HCT116 (cell line): ENCODE measurements at regions not wholly inside any gene's neighbourhood (a gene's known extent, or its start where the extent isn't known, plus 50 kb on each side); places are given as distances from the start of the nearest gene placed in this dataset.

Source experiments
- ATAC-seq: fragments of 200-7000 bp; cut with Tn5 transposase; 2 replicates; pipeline ENCODE4 v1.9.1; 2020; ENCODE audit warnings: mild to moderate bottlenecking, moderate library complexity
- BruUV-seq: library from RNA; stranded (reverse); fragments of 400-500 nt; replicated peaks from 2 replicates; lab custom pipeline; 2021; lab: Mats Ljungman, UMichigan
- CTCF ChIA-PET: fragments of 300-600 bp; sonication (Branson Sonifier 250); formaldehyde crosslinking; loops from one replicate; lab custom pipeline; 2021; ENCODE audit warnings: antibody characterized with exemption; lab: Charles Lee
- POLR2A ChIA-PET: fragments of 300-600, 350-600 bp; sonication (Branson Sonifier 250); formaldehyde crosslinking; loops from one replicate; lab custom pipeline; 2021; ENCODE audit warnings: antibody characterized with exemption; lab: Charles Lee
- RAD21 ChIA-PET, 2 experiments: fragments of 300-600 bp; sonication (Branson Sonifier 250); formaldehyde crosslinking; loops; one replicate each; lab custom pipeline; 2023; ENCODE audit warnings: low total read pairs in 2 of 2; ENCODE audit not compliant: uncharacterized antibody in 2 of 2, unreplicated experiment in 2 of 2, low non-redundant PET in 1 of 2; lab: Charles Lee
- DNase-seq: peaks from one replicate; pipeline ENCODE4 v3.0.0-alpha.2; 2010; ENCODE audit warnings: low read depth, low spot score
- H2AFZ ChIP-seq: fragments of 200-600 bp; shearing (Covaris generic), sonication (generic); 2 replicates; pipeline ENCODE4 v1.6.1; 2017; ENCODE audit warnings: low read depth, mixed run types, mixed read lengths, antibody characterized with exemption, low read length; ENCODE audit not compliant: poor library complexity, severe bottlenecking
- H3K27ac ChIP-seq: 2 replicates; pipeline ENCODE4 v1.5.1; 2012; ENCODE audit warnings: low read depth, low read length
- H3K27me3 ChIP-seq: fragments of 200-600 bp; sonication (generic); 2 replicates; pipeline ENCODE4 v1.6.1; 2016; ENCODE audit warnings: mixed run types, low read length, mixed read lengths; ENCODE audit not compliant: insufficient read depth
- H3K36me3 ChIP-seq, 2 experiments: fragments of 200-500 bp in 1 of 2; fragments of 200-600 bp in 1 of 2; sonication (Bioruptor generic) in 1 of 2; sonication (generic) in 1 of 2; 2 replicates each; pipeline versions ENCODE4 v1.5.1 to v1.6.1; 2014 to 2016; ENCODE audit warnings: low read length in 2 of 2, inconsistent platforms in 1 of 2, mixed read lengths in 1 of 2, mixed run types in 1 of 2; ENCODE audit not compliant: insufficient read depth in 2 of 2, control insufficient read depth in 1 of 2
- H3K4me1 ChIP-seq, 2 experiments: fragments of 200-600 bp in 1 of 2; sonication (generic) in 1 of 2; 2 replicates each; pipeline versions ENCODE4 v1.5.1 to v1.6.1; 2012 to 2017; ENCODE audit warnings: low read length in 2 of 2, inconsistent platforms in 1 of 2, mild to moderate bottlenecking in 1 of 2, mixed read lengths in 1 of 2, mixed run types in 1 of 2, moderate library complexity in 1 of 2; ENCODE audit not compliant: insufficient read depth in 2 of 2, control insufficient read depth in 1 of 2
- H3K4me2 ChIP-seq: fragments of 200-600 bp; sonication (generic); 2 replicates; pipeline ENCODE4 v1.6.1; 2017; ENCODE audit warnings: mixed run types, low read length, mixed read lengths
- H3K4me3 ChIP-seq, 2 experiments: fragments of 200-600 bp in 1 of 2; sonication (generic) in 1 of 2; replicated peaks in 1 of 2; 2 replicates each; pipeline ENCODE4 v1.5.1; 2011 to 2016; ENCODE audit warnings: low read length in 2 of 2, control low read depth in 1 of 2, low read depth in 1 of 2, mild to moderate bottlenecking in 1 of 2, mixed read lengths in 1 of 2, mixed run types in 1 of 2
- H3K79me2 ChIP-seq: fragments of 200-600 bp; sonication (generic); 2 replicates; pipeline ENCODE4 v1.6.1; 2017; ENCODE audit warnings: mild to moderate bottlenecking, mixed run types, low read length, moderate library complexity, mixed read lengths; ENCODE audit not compliant: insufficient read depth
- H3K9ac ChIP-seq: fragments of 200-600 bp; sonication (generic); 2 replicates; pipeline ENCODE4 v1.6.1; 2016; ENCODE audit warnings: low read length, mixed read lengths
- H3K9me2 ChIP-seq: fragments of 200-600 bp; sonication (generic), shearing (Covaris generic); 2 replicates; pipeline ENCODE4 v1.6.1; 2017; ENCODE audit warnings: mixed run types, mild to moderate bottlenecking, moderate library complexity; ENCODE audit not compliant: insufficient read depth
- H3K9me3 ChIP-seq, 2 experiments: fragments of 200-500 bp in 1 of 2; fragments of 200-600 bp in 1 of 2; sonication (Bioruptor generic) in 1 of 2; sonication (generic) in 1 of 2; 2 replicates each; pipeline ENCODE4 v1.6.1; 2014 to 2017; ENCODE audit warnings: low read length in 2 of 2, mixed read lengths in 2 of 2, inconsistent platforms in 1 of 2, low read depth in 1 of 2, mild to moderate bottlenecking in 1 of 2, mixed run types in 1 of 2, moderate library complexity in 1 of 2; ENCODE audit not compliant: control insufficient read depth in 1 of 2, insufficient read depth in 1 of 2
- H4K20me1 ChIP-seq: fragments of 200-600 bp; sonication (generic), shearing (Covaris generic); 2 replicates; pipeline ENCODE4 v1.6.1; 2017; ENCODE audit warnings: mixed run types, mild to moderate bottlenecking, moderate library complexity; ENCODE audit not compliant: insufficient read depth
- RAD21 ChIP-seq: IDR thresholded peaks from 2 replicates; pipeline ENCODE4 v1.6.1; 2012; ENCODE audit warnings: low read depth, mild to moderate bottlenecking
- YY1 ChIP-seq: IDR thresholded peaks from 2 replicates; pipeline ENCODE4 v1.6.1; 2011; ENCODE audit warnings: low read length, low read depth, moderate library complexity, mild to moderate bottlenecking; ENCODE audit not compliant: insufficient replicate concordance; ENCODE audit errors: extremely low read depth
- intact Hi-C: fragments of 100-400 bp; cut with micrococcal nuclease; formaldehyde crosslinking; loops from 2 replicates; pipeline ENCODE4 v1.10.0; 2022
- TF ChIP-seq, protein P1 (sequence below): IDR thresholded peaks from 2 replicates; pipeline ENCODE4 v1.6.1; 2012
- TF ChIP-seq, protein P2 (sequence below), 3 experiments: fragments of 200-600 bp in 1 of 3; sonication (generic) in 1 of 3; IDR thresholded peaks in 2 of 3; conservative IDR thresholded peaks in 1 of 3; 2 replicates each; pipeline ENCODE4 v1.5.1; 2012 to 2017; ENCODE audit warnings: low read depth in 2 of 3, low read length in 2 of 3, antibody characterized with exemption in 1 of 3, borderline replicate concordance in 1 of 3, control low read depth in 1 of 3, mild to moderate bottlenecking in 1 of 3, mixed read lengths in 1 of 3, mixed run types in 1 of 3, moderate library complexity in 1 of 3; ENCODE audit not compliant: insufficient read depth in 1 of 3

DNA sequence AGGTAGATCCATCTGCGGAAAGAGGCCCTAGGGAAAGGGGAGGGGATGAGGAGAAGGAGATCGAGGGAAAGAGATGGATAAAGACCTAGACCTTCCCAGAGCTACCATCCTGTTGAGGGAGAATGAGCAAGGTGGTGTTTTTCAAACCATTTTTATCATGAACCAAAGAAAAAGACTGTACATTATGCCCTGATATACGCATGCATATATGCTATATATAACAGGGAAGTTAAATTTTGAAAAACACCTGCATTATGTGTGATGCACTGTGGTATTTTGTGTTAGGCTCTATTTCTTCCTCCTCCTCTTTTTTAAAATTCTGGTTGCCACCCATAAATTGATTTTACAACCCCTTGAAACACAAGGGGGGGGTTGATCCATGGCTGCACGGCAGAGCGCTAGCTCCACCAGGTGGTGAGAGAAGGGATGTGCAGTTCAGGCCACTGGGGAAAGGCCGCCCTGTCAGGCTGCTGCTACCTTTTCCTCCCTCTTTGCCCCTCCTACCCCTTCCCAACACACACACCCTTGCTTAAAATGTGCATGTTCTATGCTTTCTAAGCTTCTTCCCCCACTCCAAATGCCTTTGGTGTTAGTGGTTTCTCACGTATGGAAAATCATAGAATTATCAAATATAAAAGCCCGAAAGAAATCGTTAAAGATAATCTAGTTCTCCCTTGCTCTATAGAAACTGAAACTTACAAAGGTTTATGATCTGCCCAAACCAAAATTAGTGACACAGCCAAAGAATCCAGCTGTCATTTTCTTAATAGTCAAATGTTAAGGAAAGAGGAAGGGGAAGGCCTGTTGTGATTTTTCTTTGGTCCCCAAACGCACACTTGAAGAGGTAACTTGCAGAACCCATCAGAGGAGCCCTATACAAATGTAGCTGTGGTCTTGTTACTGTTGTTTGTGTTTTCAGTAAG, 262.0 kb upstream of the UMPS start:
- DNase-seq (peak; percentile 26), ATAC-seq (peak; percentile 99)
- ChIA-PET RAD21 (interaction anchor here in 1 of 2 experiments (1.2 kb wide), 1 partner anchor 82 kb away, joined by 3 read pairs; no protein-coding TSS in a partner anchor), POLR2A (interaction anchor here (1.1 kb wide), 1 partner anchor 121 kb away, joined by 3 read pairs; no protein-coding TSS in a partner anchor), CTCF (interaction anchor here (0.6 to 6.0 kb wide), 7 partner anchors 8 to 826 kb away, joined by 3 to 33 read pairs (median 3); partner anchors contain the start of gene KALRN)
- intact Hi-C loops = loop anchor here (1.0 to 5.0 kb wide), 2 partner anchors 117 to 451 kb away; no protein-coding TSS in a partner anchor
- Histone ChIP-seq H3K9ac (no peak overlapping the region), H3K4me3 (no peak overlapping the region), H3K79me2 (no peaks in the 10 kb centered on the region), H3K4me2 (no peak overlapping the region), H4K20me1 (no peaks in the 10 kb centered on the region), H3K36me3 (no peaks in the 10 kb centered on the region), H3K27ac (no peak overlapping the region), H2AFZ (no peak overlapping the region), H3K27me3 (peaks cover 68% of the 10 kb centered on the region), H3K4me1 (no peaks in the 10 kb centered on the region), H3K9me2 (no peaks in the 10 kb centered on the region), H3K9me3 (no peaks in the 10 kb centered on the region)
- no TSS peak for BruUV-seq
- TF ChIP-seq, protein P1, sequence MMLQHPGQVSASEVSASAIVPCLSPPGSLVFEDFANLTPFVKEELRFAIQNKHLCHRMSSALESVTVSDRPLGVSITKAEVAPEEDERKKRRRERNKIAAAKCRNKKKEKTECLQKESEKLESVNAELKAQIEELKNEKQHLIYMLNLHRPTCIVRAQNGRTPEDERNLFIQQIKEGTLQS = no peak
- TF ChIP-seq YY1 (no peak), RAD21 (peak; percentile 91)
- TF ChIP-seq, protein P2, sequence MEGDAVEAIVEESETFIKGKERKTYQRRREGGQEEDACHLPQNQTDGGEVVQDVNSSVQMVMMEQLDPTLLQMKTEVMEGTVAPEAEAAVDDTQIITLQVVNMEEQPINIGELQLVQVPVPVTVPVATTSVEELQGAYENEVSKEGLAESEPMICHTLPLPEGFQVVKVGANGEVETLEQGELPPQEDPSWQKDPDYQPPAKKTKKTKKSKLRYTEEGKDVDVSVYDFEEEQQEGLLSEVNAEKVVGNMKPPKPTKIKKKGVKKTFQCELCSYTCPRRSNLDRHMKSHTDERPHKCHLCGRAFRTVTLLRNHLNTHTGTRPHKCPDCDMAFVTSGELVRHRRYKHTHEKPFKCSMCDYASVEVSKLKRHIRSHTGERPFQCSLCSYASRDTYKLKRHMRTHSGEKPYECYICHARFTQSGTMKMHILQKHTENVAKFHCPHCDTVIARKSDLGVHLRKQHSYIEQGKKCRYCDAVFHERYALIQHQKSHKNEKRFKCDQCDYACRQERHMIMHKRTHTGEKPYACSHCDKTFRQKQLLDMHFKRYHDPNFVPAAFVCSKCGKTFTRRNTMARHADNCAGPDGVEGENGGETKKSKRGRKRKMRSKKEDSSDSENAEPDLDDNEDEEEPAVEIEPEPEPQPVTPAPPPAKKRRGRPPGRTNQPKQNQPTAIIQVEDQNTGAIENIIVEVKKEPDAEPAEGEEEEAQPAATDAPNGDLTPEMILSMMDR (IDR thresholded peaks at IDR 0.05 in 2 of 3, conservative IDR thresholded peaks at IDR 0.05 in 1 of 3; ENCODE audit: borderline replicate concordance in 1 of 3, insufficient read depth in 1 of 3, low read depth in 2 of 3, low read length in 2 of 3) = peak; percentile 77 to 98 (median 98)
- TF ChIP-seq, all 23 proteins: peak for 2
